ENCODE measurements at regions not wholly inside any gene's neighbourhood (a gene's known extent, or its start where the extent isn't known, plus 50 kb on each side); places are given as distances from the start of the nearest gene placed in this dataset.

GRCh38 chr5:17167171-17167891, 50.1 kb upstream of the BASP1 start:
- Histone ChIP-seq H3K36me3 (ENCODE audit: control insufficient read depth, insufficient read depth, low read length) (no peaks in the 10 kb centered on the region), H3K27me3 (ENCODE audit: control insufficient read depth, insufficient read depth, low read length) (no peaks in the 10 kb centered on the region), H3K4me3 (ENCODE audit: low read depth, low read length) (no peak overlapping the region)
- FAIRE-seq (no peak), DNase-seq (ENCODE audit: low read depth) (no peak)
- no peak for TF ChIP-seq CTCF (IDR thresholded peaks at IDR 0.05; ENCODE audit: insufficient read depth, low read length, severe bottlenecking)

All from bronchial epithelial cell (primary cell).